Stimulated activated memory B cell treated with anti-CD40 and anti-IgM and Interleukin-4, amounts not matched to agents 10 μg/mL and 1 μg/mL and 100 μg/mL, for 72 hours (primary cell): ENCODE measurements at regions not wholly inside any gene's neighbourhood (a gene's known extent, or its start where the extent isn't known, plus 50 kb on each side); places are given as distances from the start of the nearest gene placed in this dataset.
A peak's percentile ranks its signal among the peaks of the same experiment; 100 is the strongest.

ENCODE experiments used
- ATAC-seq: fragments of 150-1000 bp; cut with Tn5 transposase; 2 replicates; pipeline ENCODE4 v1.10.0; 2021
- H3K27ac Mint-ChIP-seq: one replicate; pipeline ENCODE4 v1.8.0; 2022; ENCODE audit warnings: mild to moderate bottlenecking, mixed read lengths
- H3K27me3 Mint-ChIP-seq: one replicate; pipeline ENCODE4 v1.8.0; 2022; ENCODE audit warnings: mixed read lengths
- H3K36me3 Mint-ChIP-seq: one replicate; pipeline ENCODE4 v1.8.0; 2022; ENCODE audit warnings: mixed read lengths
- H3K4me1 Mint-ChIP-seq: one replicate; pipeline ENCODE4 v1.8.0; 2022; ENCODE audit warnings: mixed read lengths
- H3K4me3 Mint-ChIP-seq: one replicate; pipeline ENCODE4 v1.8.0; 2022; ENCODE audit warnings: mild to moderate bottlenecking, moderate library complexity, mixed read lengths
- H3K9me3 Mint-ChIP-seq: one replicate; pipeline ENCODE4 v1.8.0; 2022; ENCODE audit warnings: mixed read lengths

GRCh38 chr4:123096038-123096437 lies 173.6 kb upstream of the NUDT6 start:
- Mint-ChIP-seq H3K9me3 (no peaks in the 10 kb centered on the region), H3K27me3 (no peaks in the 10 kb centered on the region), H3K4me1 (no peaks in the 10 kb centered on the region), H3K4me3 (no peak overlapping the region), H3K27ac (no peak overlapping the region), H3K36me3 (peaks cover 20% of the 10 kb centered on the region)
- ATAC-seq: no peak

DNA sequence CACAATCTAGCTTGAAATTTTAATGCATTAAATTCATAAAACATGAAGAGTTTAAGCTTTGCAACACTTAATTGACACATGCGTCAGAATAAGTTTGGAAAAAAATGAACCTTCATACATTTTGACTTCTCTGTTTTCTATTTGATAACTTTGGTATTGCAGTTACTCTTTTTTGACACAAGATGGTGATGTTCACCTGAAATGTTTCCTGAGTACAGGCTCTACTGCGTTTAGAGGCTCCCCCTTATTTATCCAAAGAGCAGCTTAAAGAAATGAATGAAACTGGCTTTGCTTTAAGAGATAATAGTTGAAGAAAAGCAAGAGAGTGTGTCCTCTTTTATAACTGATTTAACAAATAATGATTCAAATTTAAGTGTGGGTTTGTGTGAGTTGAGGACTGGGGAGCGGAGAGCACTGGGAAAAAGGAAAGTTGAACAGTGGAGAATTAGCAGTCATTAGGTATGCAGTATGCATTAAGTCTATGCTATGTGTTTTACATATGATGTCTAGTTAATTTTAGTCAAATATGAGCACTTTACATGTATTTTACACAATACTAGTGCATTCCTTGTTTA lies 180.6 kb upstream of the NUDT6 start:
- ATAC-seq: no peak
- peaks cover 34% of the 10 kb centered on the region for H3K36me3 Mint-ChIP-seq
- H3K4me3 Mint-ChIP-seq: no peak overlapping the region
- H3K27ac Mint-ChIP-seq: no peak overlapping the region
- H3K9me3 Mint-ChIP-seq: no peaks in the 10 kb centered on the region
- H3K4me1 Mint-ChIP-seq: no peaks in the 10 kb centered on the region
- no peaks in the 10 kb centered on the region for H3K27me3 Mint-ChIP-seq

DNA sequence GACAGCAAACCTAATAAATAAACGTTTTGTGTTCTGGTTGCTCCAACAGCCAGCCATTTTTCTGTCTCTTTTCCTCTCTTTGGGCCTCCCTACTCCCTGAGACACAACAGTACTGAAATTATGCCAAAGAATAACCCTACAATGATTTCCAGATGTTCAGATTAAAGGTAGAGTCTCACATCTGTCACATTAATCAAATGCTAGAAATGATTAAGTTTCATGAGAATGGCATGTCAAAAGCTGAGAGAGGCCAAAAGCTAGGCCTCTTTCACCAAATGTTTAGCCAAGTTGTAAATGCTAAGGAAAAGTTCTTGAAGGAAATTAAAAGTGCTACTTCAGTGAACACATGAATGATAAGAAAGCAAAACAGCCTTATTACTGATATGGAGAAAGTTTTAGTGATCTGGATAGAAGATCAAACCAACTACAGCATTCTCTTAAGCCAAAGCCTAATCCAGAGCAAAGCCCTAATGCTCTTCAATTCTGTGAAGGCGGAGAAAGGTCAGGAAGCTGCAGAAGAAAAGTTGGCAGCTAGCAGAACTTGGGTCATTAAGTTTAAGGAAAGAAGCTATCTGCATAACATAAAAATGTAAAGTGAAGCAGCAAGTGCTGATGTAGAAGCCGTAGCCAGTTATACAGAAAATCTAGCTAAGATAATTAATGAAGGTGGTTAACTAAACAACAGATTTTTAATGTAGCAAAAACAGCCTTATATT lies 182.1 kb upstream of the NUDT6 start:
- H3K9me3 Mint-ChIP-seq: no peaks in the 10 kb centered on the region
- H3K27ac Mint-ChIP-seq: no peak overlapping the region
- H3K4me1 Mint-ChIP-seq: no peaks in the 10 kb centered on the region
- no peaks in the 10 kb centered on the region for H3K27me3 Mint-ChIP-seq
- H3K4me3 Mint-ChIP-seq: no peak overlapping the region
- ATAC-seq: no peak
- peaks cover 34% of the 10 kb centered on the region for H3K36me3 Mint-ChIP-seq

- no peak for ATAC-seq
- no peaks in the 10 kb centered on the region for H3K27me3 Mint-ChIP-seq
- H3K4me1 Mint-ChIP-seq: no peaks in the 10 kb centered on the region
- H3K4me3 Mint-ChIP-seq: no peak overlapping the region
- H3K27ac Mint-ChIP-seq: no peak overlapping the region
- H3K9me3 Mint-ChIP-seq: no peaks in the 10 kb centered on the region
- peaks cover 34% of the 10 kb centered on the region for H3K36me3 Mint-ChIP-seq
These were observed 182.6 kb upstream of the NUDT6 start for GRCh38 chr4:123105026-123105420.

DNA sequence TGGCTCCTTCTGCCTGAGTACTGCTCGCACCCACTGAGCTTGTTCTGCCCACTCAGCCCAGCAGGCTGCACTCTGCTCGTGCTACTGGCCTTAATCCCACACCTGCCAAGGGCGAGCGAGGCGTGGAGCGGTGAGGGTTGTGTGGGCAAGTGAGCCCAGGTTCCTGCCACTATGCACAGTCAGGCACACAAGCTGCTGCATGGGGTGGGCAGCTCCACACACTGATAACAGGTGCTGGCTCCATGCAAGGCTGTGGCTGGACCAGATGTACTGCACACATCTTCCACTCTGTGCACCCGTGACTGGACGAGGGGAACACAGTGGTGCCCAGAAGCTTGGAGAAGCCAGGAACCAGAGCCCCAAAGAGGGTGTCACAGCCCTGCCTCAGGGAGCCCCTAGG lies 184.3 kb upstream of the NUDT6 start:
- Mint-ChIP-seq H3K4me3 (no peak overlapping the region), H3K27ac (no peak overlapping the region), H3K4me1 (no peaks in the 10 kb centered on the region), H3K36me3 (peaks cover 25% of the 10 kb centered on the region), H3K27me3 (no peaks in the 10 kb centered on the region), H3K9me3 (no peaks in the 10 kb centered on the region)
- ATAC-seq: no peak

- no peaks in the 10 kb centered on the region for H3K27me3 Mint-ChIP-seq
- no peaks in the 10 kb centered on the region for H3K9me3 Mint-ChIP-seq
- ATAC-seq: no peak
- peaks cover 25% of the 10 kb centered on the region for H3K36me3 Mint-ChIP-seq
- H3K27ac Mint-ChIP-seq: no peak overlapping the region
- H3K4me1 Mint-ChIP-seq: no peaks in the 10 kb centered on the region
- H3K4me3 Mint-ChIP-seq: no peak overlapping the region
These were observed 185.3 kb upstream of the NUDT6 start for GRCh38 chr4:123107444-123108252.

- no peak overlapping the region for H3K4me3 Mint-ChIP-seq
- H3K4me1 Mint-ChIP-seq: no peaks in the 10 kb centered on the region
- H3K9me3 Mint-ChIP-seq: no peaks in the 10 kb centered on the region
- peaks cover 28% of the 10 kb centered on the region for H3K36me3 Mint-ChIP-seq
- no peak for ATAC-seq
- H3K27me3 Mint-ChIP-seq: no peaks in the 10 kb centered on the region
- no peak overlapping the region for H3K27ac Mint-ChIP-seq
These were observed 186.7 kb upstream of the NUDT6 start for GRCh38 chr4:123109139-123109538.

DNA sequence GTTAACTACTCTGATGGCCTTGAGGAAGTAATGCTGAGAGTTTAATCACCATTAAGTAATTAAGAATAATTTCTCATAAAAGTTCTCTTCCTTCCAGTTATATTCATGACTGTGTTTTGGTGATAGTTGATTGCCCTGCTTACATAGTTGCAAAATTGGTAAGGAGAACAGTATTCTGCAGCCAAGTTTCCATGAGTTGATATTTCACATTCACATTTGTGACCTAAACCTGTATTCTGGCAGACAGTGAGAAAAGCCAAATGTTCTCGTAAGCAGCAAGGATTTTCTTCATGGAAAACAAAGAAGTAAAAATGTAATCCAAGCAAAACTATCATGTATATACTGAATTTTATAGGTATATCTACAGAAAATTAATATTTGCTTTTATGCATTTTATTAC lies 187.8 kb upstream of the NUDT6 start:
- H3K4me3 Mint-ChIP-seq: no peak overlapping the region
- no peaks in the 10 kb centered on the region for H3K4me1 Mint-ChIP-seq
- no peak overlapping the region for H3K27ac Mint-ChIP-seq
- no peaks in the 10 kb centered on the region for H3K9me3 Mint-ChIP-seq
- peaks cover 24% of the 10 kb centered on the region for H3K36me3 Mint-ChIP-seq
- ATAC-seq: no peak
- no peaks in the 10 kb centered on the region for H3K27me3 Mint-ChIP-seq

GRCh38 chr4:123110685-123111084 lies 188.3 kb upstream of the NUDT6 start:
- Mint-ChIP-seq H3K9me3 (no peaks in the 10 kb centered on the region), H3K36me3 (peaks cover 23% of the 10 kb centered on the region), H3K4me1 (no peaks in the 10 kb centered on the region), H3K27ac (no peak overlapping the region), H3K4me3 (no peak overlapping the region), H3K27me3 (no peaks in the 10 kb centered on the region)
- no peak for ATAC-seq

DNA sequence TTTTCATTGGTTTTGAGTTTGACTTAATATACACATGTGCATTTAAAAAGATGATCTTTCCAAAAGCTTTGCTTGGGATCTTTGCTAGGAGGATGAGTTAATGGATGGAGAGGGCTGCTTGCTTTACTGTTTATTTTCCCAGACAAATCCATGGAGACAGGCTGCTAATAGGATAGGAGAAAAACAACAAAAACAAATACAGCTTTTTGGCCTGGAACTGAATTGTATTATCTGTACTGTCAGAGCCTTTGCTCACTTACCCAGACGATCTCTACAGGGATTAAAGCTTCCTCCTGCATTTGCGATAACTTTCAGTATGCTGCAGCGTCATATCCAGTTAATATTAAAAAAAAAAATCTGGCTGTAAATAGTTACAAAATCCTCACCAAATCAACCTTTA lies 190.8 kb upstream of the NUDT6 start:
- Mint-ChIP-seq H3K4me3 (no peak overlapping the region), H3K27ac (no peak overlapping the region), H3K27me3 (no peaks in the 10 kb centered on the region), H3K4me1 (no peaks in the 10 kb centered on the region), H3K36me3 (peaks cover 14% of the 10 kb centered on the region), H3K9me3 (no peaks in the 10 kb centered on the region)
- ATAC-seq: no peak

- Mint-ChIP-seq H3K27me3 (no peaks in the 10 kb centered on the region), H3K36me3 (peaks cover 14% of the 10 kb centered on the region), H3K27ac (no peak overlapping the region), H3K4me1 (no peaks in the 10 kb centered on the region), H3K9me3 (no peaks in the 10 kb centered on the region), H3K4me3 (no peak overlapping the region)
- no peak for ATAC-seq
These were observed 191.9 kb upstream of the NUDT6 start for GRCh38 chr4:123114084-123114914.

- no peaks in the 10 kb centered on the region for H3K27me3 Mint-ChIP-seq
- no peaks in the 10 kb centered on the region for H3K4me1 Mint-ChIP-seq
- peaks cover 20% of the 10 kb centered on the region for H3K36me3 Mint-ChIP-seq
- no peak overlapping the region for H3K27ac Mint-ChIP-seq
- no peaks in the 10 kb centered on the region for H3K9me3 Mint-ChIP-seq
- no peak overlapping the region for H3K4me3 Mint-ChIP-seq
- peak; percentile 41 for ATAC-seq
These were observed 192.7 kb upstream of the NUDT6 start for GRCh38 chr4:123114915-123115756.

DNA sequence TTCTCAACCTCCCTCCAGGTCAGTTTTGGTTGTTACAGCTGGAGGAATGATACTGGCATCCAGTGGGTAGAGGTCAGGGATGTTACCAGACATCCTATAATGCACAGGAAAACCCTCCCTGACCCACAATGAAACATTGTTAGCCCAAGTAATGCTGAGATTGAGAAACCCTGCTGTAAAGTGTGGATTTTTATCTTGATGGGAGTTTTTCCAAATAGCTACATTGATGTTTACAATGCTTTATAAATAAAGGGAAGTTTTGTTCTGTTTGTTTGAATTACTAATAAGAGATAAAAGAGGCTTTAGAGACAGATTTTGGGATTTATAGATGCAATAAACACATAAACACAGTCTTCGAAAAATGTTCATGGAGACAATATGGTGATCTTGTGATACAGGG lies 194.0 kb upstream of the NUDT6 start:
- Mint-ChIP-seq H3K9me3 (no peaks in the 10 kb centered on the region), H3K27ac (no peak overlapping the region), H3K4me3 (no peak overlapping the region), H3K4me1 (no peaks in the 10 kb centered on the region), H3K27me3 (no peaks in the 10 kb centered on the region), H3K36me3 (peaks cover 20% of the 10 kb centered on the region)
- ATAC-seq: no peak

- H3K27me3 Mint-ChIP-seq: no peaks in the 10 kb centered on the region
- no peaks in the 10 kb centered on the region for H3K9me3 Mint-ChIP-seq
- H3K27ac Mint-ChIP-seq: no peak overlapping the region
- ATAC-seq: no peak
- peaks cover 15% of the 10 kb centered on the region for H3K36me3 Mint-ChIP-seq
- H3K4me3 Mint-ChIP-seq: no peak overlapping the region
- no peaks in the 10 kb centered on the region for H3K4me1 Mint-ChIP-seq
These were observed 198.1 kb upstream of the NUDT6 start for GRCh38 chr4:123120473-123120872.
